ENCODE measurements at regions not wholly inside any gene's neighbourhood (a gene's known extent, or its start where the extent isn't known, plus 50 kb on each side); places are given as distances from the start of the nearest gene placed in this dataset.
A peak's percentile ranks its signal among the peaks of the same experiment; 100 is the strongest.

GRCh38 chr17:52233176-52233575 lies 74.7 kb upstream of the CA10 start:
- peak; percentile 33 for DNase-seq (ENCODE audit: low read depth, low spot score)

GRCh38 chr17:52228823-52229222 lies 70.3 kb upstream of the CA10 start:
- Histone ChIP-seq H3K4me1 (ENCODE audit: control insufficient read depth, extremely low read depth, insufficient read depth, low read length) (peaks cover 26% of the 10 kb centered on the region), H3K9me3 (ENCODE audit: control insufficient read depth, low read depth, low read length) (no peaks in the 10 kb centered on the region), H3K36me3 (ENCODE audit: control insufficient read depth in 2 of 2, extremely low read depth in 1 of 2, insufficient read depth in 2 of 2, low read length in 2 of 2) (no peaks in the 10 kb centered on the region), H3K9me1 (ENCODE audit: control insufficient read depth, extremely low read depth, insufficient read depth, low read length) (no peaks in the 10 kb centered on the region), H3K79me2 (ENCODE audit: control insufficient read depth, insufficient read depth, low read length) (no peaks in the 10 kb centered on the region), H3K9ac (ENCODE audit: control insufficient read depth, extremely low read depth, insufficient read depth, low read length) (no peak overlapping the region), H2AFZ (ENCODE audit: control insufficient read depth, low read length) (no peak overlapping the region), H3K4me2 (ENCODE audit: control insufficient read depth, extremely low read depth, insufficient read depth, low read depth, low read length) (no peak overlapping the region), H3K27ac (ENCODE audit: control insufficient read depth, insufficient read depth, low read length) (no peak overlapping the region), H4K20me1 (ENCODE audit: control insufficient read depth, extremely low read depth, insufficient read depth, low read length) (no peaks in the 10 kb centered on the region), H3K4me3 (ENCODE audit: control insufficient read depth in 2 of 3, extremely low read depth in 1 of 3, insufficient read depth in 2 of 3, low read depth in 1 of 3, low read length in 3 of 3) (no peak overlapping the region), H3K27me3 (ENCODE audit: control insufficient read depth, extremely low read depth, insufficient read depth, low read length) (no peaks in the 10 kb centered on the region)
- TF ChIP-seq CTCF (optimal IDR thresholded peaks at IDR 0.05 in 1 of 3, IDR thresholded peaks at IDR 0.05 in 1 of 3, conservative IDR thresholded peaks at IDR 0.05 in 1 of 3; ENCODE audit: extremely low read depth in 1 of 3, insufficient read depth in 2 of 3, low read length in 3 of 3): no peak
- no peak for TF ChIP-seq EZH2 (IDR thresholded peaks at IDR 0.05; ENCODE audit: low read length)
- dilution Hi-C loops (cut with MboI; ENCODE audit: extremely low pct_ligation_motif_present, low sequenced_read_pairs): no loop called here
- FAIRE-seq (no peak), DNase-seq (ENCODE audit: low read depth, low spot score) (no peak)

More at GRCh38 chr17:52233176-52233575, 74.7 kb upstream of the CA10 start:
- H3K36me3 ChIP-seq (ENCODE audit: control insufficient read depth in 2 of 2, extremely low read depth in 1 of 2, insufficient read depth in 2 of 2, low read length in 2 of 2): no peaks in the 10 kb centered on the region
- no peaks in the 10 kb centered on the region for H3K9me1 ChIP-seq (ENCODE audit: control insufficient read depth, extremely low read depth, insufficient read depth, low read length)
- H2AFZ ChIP-seq (ENCODE audit: control insufficient read depth, low read length): no peak overlapping the region
- no peak overlapping the region for H3K9ac ChIP-seq (ENCODE audit: control insufficient read depth, extremely low read depth, insufficient read depth, low read length)
- H3K27ac ChIP-seq (ENCODE audit: control insufficient read depth, insufficient read depth, low read length): no peak overlapping the region
- dilution Hi-C loops (cut with MboI; ENCODE audit: extremely low pct_ligation_motif_present, low sequenced_read_pairs): no loop called here
- H4K20me1 ChIP-seq (ENCODE audit: control insufficient read depth, extremely low read depth, insufficient read depth, low read length): no peaks in the 10 kb centered on the region
- H3K4me2 ChIP-seq (ENCODE audit: control insufficient read depth, extremely low read depth, insufficient read depth, low read depth, low read length): no peak overlapping the region
- no peaks in the 10 kb centered on the region for H3K79me2 ChIP-seq (ENCODE audit: control insufficient read depth, insufficient read depth, low read length)
- no peaks in the 10 kb centered on the region for H3K27me3 ChIP-seq (ENCODE audit: control insufficient read depth, extremely low read depth, insufficient read depth, low read length)
- peak; percentile 86 for FAIRE-seq
- H3K9me3 ChIP-seq (ENCODE audit: control insufficient read depth, low read depth, low read length): no peaks in the 10 kb centered on the region
- H3K4me1 ChIP-seq (ENCODE audit: control insufficient read depth, extremely low read depth, insufficient read depth, low read length): peaks cover 19% of the 10 kb centered on the region
- no peak overlapping the region for H3K4me3 ChIP-seq (ENCODE audit: control insufficient read depth in 2 of 3, extremely low read depth in 1 of 3, insufficient read depth in 2 of 3, low read depth in 1 of 3, low read length in 3 of 3)
- no peak for TF ChIP-seq EZH2 (IDR thresholded peaks at IDR 0.05; ENCODE audit: low read length)
- no peak for TF ChIP-seq CTCF (optimal IDR thresholded peaks at IDR 0.05 in 1 of 3, IDR thresholded peaks at IDR 0.05 in 1 of 3, conservative IDR thresholded peaks at IDR 0.05 in 1 of 3; ENCODE audit: extremely low read depth in 1 of 3, insufficient read depth in 2 of 3, low read length in 3 of 3)
